H1 (cell line): ENCODE measurements at regions not wholly inside any gene's neighbourhood (a gene's known extent, or its start where the extent isn't known, plus 50 kb on each side); places are given as distances from the start of the nearest gene placed in this dataset.

Experiments
- CTCF ChIA-PET: fragments of 300-600 bp; sonication (Branson Sonifier 250); formaldehyde crosslinking; loops from one replicate; lab custom pipeline; 2021; ENCODE audit not compliant: partially characterized antibody; lab: Charles Lee
- POLR2A ChIA-PET: fragments of 300-600 bp; sonication (Branson Sonifier 250); formaldehyde crosslinking; loops from one replicate; lab custom pipeline; 2021; ENCODE audit warnings: inconsistent platforms; ENCODE audit not compliant: partially characterized antibody; lab: Charles Lee
- DNase-seq, 2 experiments: peaks; one replicate each; pipeline versions ENCODE4 v3.0.0 to v3.0.0-alpha.2; 2010 to 2022; ENCODE audit warnings: low spot score in 2 of 2, low read depth in 1 of 2, mixed read lengths in 1 of 2
- FAIRE-seq: peaks from 2 replicates; lab custom pipeline; 2011; peaks lifted over from hg19 to GRCh38; lab: Jason Lieb, UNC
- H2AFZ ChIP-seq: 2 replicates; pipeline ENCODE4 v1.8.1; 2012; ENCODE audit warnings: low read length, inconsistent platforms
- H2AK5ac ChIP-seq: 2 replicates; pipeline ENCODE4 v1.6.1; 2013; ENCODE audit warnings: low read depth, low read length
- H2BK120ac ChIP-seq: replicated peaks from 2 replicates; pipeline ENCODE3; 2013; ENCODE audit warnings: low read depth, low read length, inconsistent platforms
- H2BK12ac ChIP-seq: 2 replicates; pipeline ENCODE4 v1.6.1; 2013; ENCODE audit warnings: low read depth, low read length
- H2BK15ac ChIP-seq: 2 replicates; pipeline ENCODE4 v1.6.1; 2013; ENCODE audit warnings: low read length
- H2BK20ac ChIP-seq: 2 replicates; pipeline ENCODE4 v1.6.1; 2013; ENCODE audit warnings: low read length
- H2BK5ac ChIP-seq: 2 replicates; pipeline ENCODE4 v1.6.1; 2013; ENCODE audit warnings: low read depth, low read length
- H3K14ac ChIP-seq: 2 replicates; pipeline ENCODE4 v1.6.1; 2013; ENCODE audit warnings: inconsistent platforms; ENCODE audit not compliant: insufficient read length
- H3K18ac ChIP-seq: 2 replicates; pipeline ENCODE4 v1.6.1; 2013; ENCODE audit warnings: low read length; ENCODE audit errors: extremely low read depth
- H3K23ac ChIP-seq: 2 replicates; pipeline ENCODE4 v1.6.1; 2013; ENCODE audit warnings: inconsistent platforms; ENCODE audit not compliant: insufficient read length
- H3K23me2 ChIP-seq: 2 replicates; pipeline ENCODE4 v1.6.1; 2013; ENCODE audit warnings: low read depth, low read length
- H3K27ac ChIP-seq: 2 replicates; pipeline ENCODE4 v1.6.1; 2011; ENCODE audit warnings: low read depth, low read length, inconsistent platforms
- H3K27me3 ChIP-seq, 4 experiments: replicated peaks in 1 of 4; 1 replicate in 1 of 4; 2 replicates in 3 of 4; pipeline versions ENCODE4 v1.6.1 to v1.8.1; 2011 to 2013; ENCODE audit warnings: low read length in 3 of 4, mild to moderate bottlenecking in 3 of 4, inconsistent platforms in 2 of 4, mixed read lengths in 2 of 4, moderate library complexity in 1 of 4; ENCODE audit not compliant: control insufficient read depth in 3 of 4, insufficient read depth in 3 of 4; ENCODE audit errors: extremely low read depth in 1 of 4
- H3K36me3 ChIP-seq, 4 experiments: 2 replicates each; pipeline versions ENCODE4 v1.6.1 to v1.8.1; 2011 to 2013; ENCODE audit warnings: mild to moderate bottlenecking in 4 of 4, low read length in 3 of 4, moderate library complexity in 2 of 4, control low read depth in 1 of 4, inconsistent platforms in 1 of 4; ENCODE audit not compliant: insufficient read depth in 4 of 4, control insufficient read depth in 2 of 4
- H3K4ac ChIP-seq: replicated peaks from 2 replicates; pipeline ENCODE3; 2013; ENCODE audit warnings: low read length, low read depth, mixed read lengths, inconsistent platforms; ENCODE audit not compliant: insufficient read length
- H3K4me1 ChIP-seq, 4 experiments: replicated peaks in 1 of 4; 1 replicate in 1 of 4; 2 replicates in 3 of 4; pipeline versions ENCODE4 v1.6.1 to v1.8.1; 2011 to 2013; ENCODE audit warnings: low read length in 3 of 4, inconsistent platforms in 2 of 4, mixed read lengths in 1 of 4; ENCODE audit not compliant: insufficient read depth in 4 of 4, control insufficient read depth in 3 of 4
- H3K4me2 ChIP-seq, 2 experiments: 2 replicates each; pipeline versions ENCODE4 v1.6.1 to v1.8.1; 2011 to 2013; ENCODE audit warnings: low read depth in 2 of 2, low read length in 2 of 2, control low read depth in 1 of 2, inconsistent platforms in 1 of 2, mild to moderate bottlenecking in 1 of 2; ENCODE audit not compliant: insufficient read depth in 1 of 2
- H3K4me3 ChIP-seq, 4 experiments: fragments of 200-600, 300-600 bp in 1 of 4; sonication (generic), shearing (Covaris generic), sonication (Bioruptor Twin) in 1 of 4; 2 replicates each; pipeline versions ENCODE4 v1.5.1 to v1.8.1; 2011 to 2016; ENCODE audit warnings: low read length in 4 of 4, low read depth in 3 of 4, control low read depth in 2 of 4, inconsistent platforms in 2 of 4, mild to moderate bottlenecking in 2 of 4, mixed read lengths in 1 of 4, moderate library complexity in 1 of 4; ENCODE audit not compliant: insufficient read depth in 2 of 4; ENCODE audit errors: extremely low read depth in 1 of 4
- H3K56ac ChIP-seq: replicated peaks from 2 replicates; pipeline ENCODE3; 2013; ENCODE audit warnings: low read depth, mild to moderate bottlenecking, mixed read lengths, low read length, inconsistent platforms; ENCODE audit not compliant: insufficient read length
- H3K79me1 ChIP-seq: 2 replicates; pipeline ENCODE4 v1.6.1; 2013; ENCODE audit warnings: low read depth, low read length, control low read depth
- H3K79me2 ChIP-seq, 2 experiments: 2 replicates each; pipeline versions ENCODE4 v1.6.1 to v1.8.1; 2012 to 2013; ENCODE audit warnings: low read length in 2 of 2, mild to moderate bottlenecking in 2 of 2, inconsistent platforms in 1 of 2; ENCODE audit not compliant: insufficient read depth in 2 of 2, control insufficient read depth in 1 of 2
- H3K9ac ChIP-seq, 4 experiments: replicated peaks in 1 of 4; 1 replicate in 1 of 4; 2 replicates in 3 of 4; pipeline versions ENCODE4 v1.6.1 to v1.8.1; 2011 to 2013; ENCODE audit warnings: low read depth in 3 of 4, low read length in 3 of 4, control low read depth in 2 of 4, mild to moderate bottlenecking in 2 of 4, moderate library complexity in 2 of 4, inconsistent platforms in 1 of 4; ENCODE audit errors: extremely low read depth in 1 of 4
- H3K9me3 ChIP-seq, 2 experiments: 2 replicates each; pipeline versions ENCODE4 v1.6.1 to v1.8.1; 2012 to 2013; ENCODE audit warnings: mild to moderate bottlenecking in 2 of 2, moderate library complexity in 2 of 2, control low read depth in 1 of 2, inconsistent platforms in 1 of 2, low read depth in 1 of 2, low read length in 1 of 2, mixed read lengths in 1 of 2; ENCODE audit not compliant: insufficient read depth in 2 of 2
- H4K20me1 ChIP-seq, 2 experiments: replicated peaks in 1 of 2; 2 replicates each; pipeline versions ENCODE3 to v1.8.1; 2011 to 2013; ENCODE audit warnings: inconsistent platforms in 2 of 2, low read length in 2 of 2, mild to moderate bottlenecking in 1 of 2; ENCODE audit not compliant: insufficient read depth in 2 of 2, control insufficient read depth in 1 of 2
- H4K5ac ChIP-seq: 2 replicates; pipeline ENCODE4 v1.6.1; 2013; ENCODE audit warnings: low read length, low read depth, mixed read lengths, inconsistent platforms; ENCODE audit not compliant: insufficient read length
- H4K8ac ChIP-seq: 2 replicates; pipeline ENCODE4 v1.8.0; 2013; ENCODE audit warnings: mild to moderate bottlenecking, moderate library complexity, low read length, inconsistent platforms; ENCODE audit not compliant: insufficient read depth; ENCODE audit errors: extremely low read depth
- H4K91ac ChIP-seq: replicated peaks from 2 replicates; pipeline ENCODE3; 2013; ENCODE audit warnings: low read length, mixed read lengths, inconsistent platforms; ENCODE audit not compliant: insufficient read length
- CEBPB ChIP-seq: IDR thresholded peaks from 2 replicates; pipeline ENCODE4 v1.6.1; 2012; ENCODE audit warnings: low read depth, low read length
- E2F6 ChIP-seq: IDR thresholded peaks from 2 replicates; pipeline ENCODE4 v1.6.1; 2012; ENCODE audit warnings: inconsistent platforms
- WGBS, 2 experiments: shearing (Covaris generic) in 1 of 2; methylation state at CpG; one replicate each; pipeline versions ENCODE4 v1.1.6 to v1.1.7; 2013 to 2015; ENCODE audit warnings: low lambda C conversion rate in 2 of 2, mixed read lengths in 2 of 2, inconsistent platforms in 1 of 2, low coverage in 1 of 2, missing lambda C conversion rate in 1 of 2; ENCODE audit not compliant: insufficient replicate concordance in 2 of 2, insufficient coverage in 1 of 2, insufficient read length in 1 of 2; ENCODE audit errors: extremely low coverage in 1 of 2, missing lambda C conversion rate in 1 of 2; 5-methylcytosine and 5-hydroxymethylcytosine counted together

- ChIA-PET POLR2A (interaction anchor here (1.3 kb wide), 1 partner anchor 10 kb away, joined by 4 read pairs; no protein-coding TSS in a partner anchor), CTCF (interaction anchor here (0.6 to 0.8 kb wide), 2 partner anchors 75 to 76 kb away, joined by 3 read pairs; no protein-coding TSS in a partner anchor)
- H3K4ac ChIP-seq, result no peak overlapping the region
- no peak overlapping the region for H3K56ac ChIP-seq
- no peak overlapping the region for H4K8ac ChIP-seq
- no peak overlapping the region for H3K27ac ChIP-seq
- H2BK20ac ChIP-seq, result no peak overlapping the region
- H3K79me2 ChIP-seq, result peaks cover 0 to 74% of the 10 kb centered on the region in 2 experiments
- H3K4me2 ChIP-seq, result no peak overlapping the region
- H3K9ac ChIP-seq, result no peak overlapping the region
- H4K91ac ChIP-seq, result no peak overlapping the region
- H2BK15ac ChIP-seq, result no peak overlapping the region
- FAIRE-seq, result no peak
- TF ChIP-seq CEBPB (0 out of 2 replicates have a peak, but pooled peaks have one; percentile 3), E2F6 (no peak)
- H3K79me1 ChIP-seq, result peaks cover 6% of the 10 kb centered on the region; the same call in 1 of the 2 replicates
- peaks cover 9 to 20% (median 15%) of the 10 kb centered on the region in 4 experiments; a peak in 7 of 8 replicates for H3K36me3 ChIP-seq
- H3K18ac ChIP-seq, result no peak overlapping the region
- H2AK5ac ChIP-seq, result no peak overlapping the region
- H4K20me1 ChIP-seq, result peaks cover 3 to 10% of the 10 kb centered on the region in 2 experiments
- no peaks in the 10 kb centered on the region for H3K9me3 ChIP-seq
- H4K5ac ChIP-seq, result no peak overlapping the region
- H2BK12ac ChIP-seq, result no peak overlapping the region
- H3K14ac ChIP-seq, result no peak overlapping the region
- H3K4me3 ChIP-seq, result no peak overlapping the region
- no peak overlapping the region for H3K23ac ChIP-seq
- no peaks in the 10 kb centered on the region for H3K23me2 ChIP-seq
- no peak for DNase-seq
- 67% methylated on average over 2 of the region's 2 CpGs; no CpG with 5 or more reads in 1 of the 2 experiments for WGBS, 2 experiments
- no peak overlapping the region for H2AFZ ChIP-seq
- H2BK120ac ChIP-seq, result no peak overlapping the region
- H2BK5ac ChIP-seq, result no peak overlapping the region
- no peaks in the 10 kb centered on the region for H3K27me3 ChIP-seq
- peaks cover 0 to 3% (median 0%) of the 10 kb centered on the region in 4 experiments; a peak in 2 of 7 replicates for H3K4me1 ChIP-seq
These were observed 54.6 kb downstream of the ARHGAP35 start for GRCh38 chr19:46915386-46915785.
